Neural cell (in vitro differentiated cells): ENCODE measurements at regions not wholly inside any gene's neighbourhood (a gene's known extent, or its start where the extent isn't known, plus 50 kb on each side); places are given as distances from the start of the nearest gene placed in this dataset.

Source experiments
- H2AFZ ChIP-seq: fragments of 200-600, 300-800 bp; sonication (generic), shearing (Covaris generic); 2 replicates; pipeline ENCODE4 v1.6.0; 2014; ENCODE audit warnings: low read depth, mild to moderate bottlenecking, antibody characterized with exemption, low read length, moderate library complexity
- H3F3A ChIP-seq: fragments of 200-600 bp; shearing (Covaris generic); 2 replicates; pipeline ENCODE4 v1.6.1; 2016; ENCODE audit warnings: mild to moderate bottlenecking, moderate library complexity, mixed read lengths, antibody characterized with exemption, low read length; ENCODE audit not compliant: insufficient read depth, poor library complexity, severe bottlenecking
- H3K27ac ChIP-seq: fragments of 200-600, 300-800 bp; sonication (generic), shearing (Covaris generic); 2 replicates; pipeline ENCODE4 v1.5.1; 2014; ENCODE audit warnings: mild to moderate bottlenecking, low read length, moderate library complexity
- H3K27me3 ChIP-seq: fragments of 300-800, 200-600 bp; sonication (generic), shearing (Covaris generic); 2 replicates; pipeline ENCODE4 v1.6.0; 2014; ENCODE audit warnings: mild to moderate bottlenecking, low read depth, low read length, moderate library complexity; ENCODE audit not compliant: insufficient read depth
- H3K36me3 ChIP-seq: fragments of 300-800, 200-600 bp; sonication (generic), shearing (Covaris generic); 2 replicates; pipeline ENCODE4 v1.5.1; 2014; ENCODE audit warnings: mild to moderate bottlenecking, antibody characterized with exemption, low read length, moderate library complexity; ENCODE audit not compliant: insufficient read depth
- H3K4me2 ChIP-seq: fragments of 300-800, 200-600 bp; sonication (generic), shearing (Covaris generic); 2 replicates; pipeline ENCODE4 v1.6.0; 2014; ENCODE audit warnings: mild to moderate bottlenecking, low read length
- H3K4me3 ChIP-seq: fragments of 300-800, 200-600 bp; sonication (generic), shearing (Covaris generic); 2 replicates; pipeline ENCODE4 v1.5.1; 2014; ENCODE audit warnings: mild to moderate bottlenecking, low read length, moderate library complexity
- H3K79me2 ChIP-seq: fragments of 200-600 bp; shearing (Covaris generic); replicated peaks from 2 replicates; pipeline ENCODE4 v1.6.0; 2014; ENCODE audit warnings: mild to moderate bottlenecking, low read length, moderate library complexity; ENCODE audit not compliant: insufficient read depth
- H3K9ac ChIP-seq: fragments of 300-800, 200-600 bp; sonication (generic), shearing (Covaris generic); 2 replicates; pipeline ENCODE4 v1.6.1; 2016; ENCODE audit warnings: mild to moderate bottlenecking, low read length, mixed read lengths
- H3K9me2 ChIP-seq: fragments of 200-600 bp; shearing (Covaris generic); 2 replicates; pipeline ENCODE4 v1.6.1; 2016; ENCODE audit warnings: mild to moderate bottlenecking, low read length, mixed read lengths; ENCODE audit not compliant: insufficient read depth
- H3K9me3 ChIP-seq: fragments of 200-600, 300-800 bp; sonication (generic), shearing (Covaris generic); 2 replicates; pipeline ENCODE4 v1.6.1; 2016; ENCODE audit warnings: mild to moderate bottlenecking, mixed run types, low read length, moderate library complexity, mixed read lengths
- H4K20me1 ChIP-seq: fragments of 200-600 bp; shearing (Covaris generic); 2 replicates; pipeline ENCODE4 v1.6.1; 2016; ENCODE audit warnings: mild to moderate bottlenecking, mixed run types; ENCODE audit not compliant: insufficient read depth
- CTCF ChIP-seq: fragments of 450-650 bp; IDR thresholded peaks from 2 replicates; pipeline ENCODE4 v1.5.1; 2014; ENCODE audit warnings: antibody characterized with exemption, mild to moderate bottlenecking, moderate library complexity; ENCODE audit not compliant: poor library complexity, severe bottlenecking
- EP300 ChIP-seq: fragments of 450-650 bp; conservative IDR thresholded peaks from 2 replicates; pipeline ENCODE4 v1.6.1; 2014; ENCODE audit warnings: antibody characterized with exemption, mild to moderate bottlenecking, moderate library complexity; ENCODE audit not compliant: poor library complexity, severe bottlenecking
- EZH2 ChIP-seq: fragments of 200-600, 300-800 bp; shearing (Covaris generic), sonication (generic); IDR thresholded peaks from 2 replicates; pipeline ENCODE4 v1.6.1; 2014; ENCODE audit warnings: antibody characterized with exemption, low read length, borderline replicate concordance, mild to moderate bottlenecking; ENCODE audit not compliant: insufficient read depth, poor library complexity, severe bottlenecking
- MXI1 ChIP-seq: fragments of 450-650 bp; conservative IDR thresholded peaks from 2 replicates; pipeline ENCODE4 v1.6.1; 2014; ENCODE audit warnings: antibody characterized with exemption, mild to moderate bottlenecking; ENCODE audit not compliant: poor library complexity, severe bottlenecking
- POLR2AphosphoS5 ChIP-seq: IDR thresholded peaks from 2 replicates; pipeline ENCODE4 v1.6.1; 2012
- RAD21 ChIP-seq: fragments of 450-650 bp; conservative IDR thresholded peaks from 2 replicates; pipeline ENCODE4 v1.6.1; 2014; ENCODE audit warnings: antibody characterized with exemption, mild to moderate bottlenecking, moderate library complexity
- REST ChIP-seq: IDR thresholded peaks from 2 replicates; pipeline ENCODE4 v1.6.1; 2012; ENCODE audit warnings: borderline replicate concordance
- SMC3 ChIP-seq: fragments of 450-650 bp; conservative IDR thresholded peaks from 2 replicates; pipeline ENCODE4 v1.6.1; 2014; ENCODE audit warnings: antibody characterized with exemption, mild to moderate bottlenecking, moderate library complexity; ENCODE audit not compliant: poor library complexity
- TAF1 ChIP-seq: IDR thresholded peaks from 2 replicates; pipeline ENCODE4 v1.6.1; 2012; ENCODE audit warnings: low read depth

GRCh38 chr6:6723921-6724538 is 135.5 kb downstream of the LY86 start:
- H3K79me2 ChIP-seq, result no peaks in the 10 kb centered on the region

More at GRCh38 chr6:6723921-6724538, 135.5 kb downstream of the LY86 start:
- no peaks in the 10 kb centered on the region for H3K9me3 ChIP-seq
- H3K4me3 ChIP-seq, result no peak overlapping the region
- no peaks in the 10 kb centered on the region for H3F3A ChIP-seq
- H3K27ac ChIP-seq, result no peak overlapping the region
- TF ChIP-seq MXI1 (no peak), SMC3 (no peak), EP300 (no peak), REST (no peak), EZH2 (no peak), POLR2AphosphoS5 (no peak), TAF1 (no peak), CTCF (no peak), RAD21 (no peak)
- H3K27me3 ChIP-seq, result no peaks in the 10 kb centered on the region
- H2AFZ ChIP-seq, result no peak overlapping the region
- no peaks in the 10 kb centered on the region for H3K9me2 ChIP-seq
- no peaks in the 10 kb centered on the region for H4K20me1 ChIP-seq
- H3K9ac ChIP-seq, result no peak overlapping the region
- H3K36me3 ChIP-seq, result no peaks in the 10 kb centered on the region
- no peak overlapping the region for H3K4me2 ChIP-seq
